Gastroesophageal sphincter (tissue), 4 donors: ENCODE measurements at regions not wholly inside any gene's neighbourhood (a gene's known extent, or its start where the extent isn't known, plus 50 kb on each side); places are given as distances from the start of the nearest gene placed in this dataset.

Experiments
- ATAC-seq: fragments of 150-250 bp; one replicate; pipeline ENCODE4 v1.9.1; 2016; ENCODE audit warnings: mild to moderate bottlenecking, moderate library complexity
- H3K27ac ChIP-seq, 4 donors: fragments of 200-600 bp; sonication (generic) in 3 of 4; 1 replicate in 3 of 4; 2 replicates in 1 of 4; pipeline ENCODE4 v1.5.1; 2016 to 2019
- H3K27me3 ChIP-seq: fragments of 200-600 bp; sonication (generic); one replicate; pipeline ENCODE4 v1.5.1; 2019
- H3K36me3 ChIP-seq, 2 donors: fragments of 200-600 bp; sonication (generic); one replicate each; pipeline ENCODE4 v1.5.1; 2019; ENCODE audit warnings: control low read depth in 1 of 2
- H3K4me1 ChIP-seq, 3 donors: fragments of 200-600 bp; sonication (generic); 1 replicate in 2 of 3; 2 replicates in 1 of 3; pipeline ENCODE4 v1.5.1; 2016 to 2019; ENCODE audit warnings: control low read depth in 2 of 3
- H3K4me3 ChIP-seq, 2 donors: fragments of 200-600 bp; sonication (generic); one replicate each; pipeline ENCODE4 v1.5.1; 2019; ENCODE audit warnings: mild to moderate bottlenecking in 1 of 2, moderate library complexity in 1 of 2
- H3K9me3 ChIP-seq, 3 donors: fragments of 200-600 bp; sonication (generic); one replicate each; pipeline ENCODE4 v1.5.1; 2017 to 2019; ENCODE audit warnings: control low read depth in 2 of 3
- EP300 ChIP-seq: sonication (generic); formaldehyde crosslinking; IDR thresholded peaks from one replicate; pipeline ENCODE4 v1.6.1; 2017; ENCODE audit warnings: antibody characterized with exemption, mild to moderate bottlenecking
- POLR2A ChIP-seq, 2 donors: fragments of 450-650 bp; IDR thresholded peaks; one replicate each; pipeline ENCODE4 v1.6.1; 2017; ENCODE audit warnings: antibody characterized with exemption in 2 of 2, mild to moderate bottlenecking in 2 of 2, moderate library complexity in 1 of 2
- POLR2AphosphoS5 ChIP-seq: sonication (generic); formaldehyde crosslinking; IDR thresholded peaks from one replicate; pipeline ENCODE4 v1.6.1; 2017; ENCODE audit warnings: antibody characterized with exemption
- WGBS, 2 donors: methylation state at CpG; one replicate each; pipeline ENCODE4 v1.1.5; 2018; ENCODE audit warnings: low coverage in 1 of 2; 5-methylcytosine and 5-hydroxymethylcytosine counted together
- small RNA-seq, 4 donors: library from RNA; depleted of rRNA; stranded (forward); fragments of <200 nt; gene quantifications; one replicate each; pipeline ENCODE3, GENCODE V24; 2016
- TF ChIP-seq, protein P1 (sequence below), 4 experiments: fragments of 200-600 bp in 2 of 4; fragments of 450-650 bp in 2 of 4; sonication (generic) in 1 of 4; IDR thresholded peaks; one replicate each; pipeline ENCODE4 v1.5.1; 2017 to 2019; ENCODE audit warnings: antibody characterized with exemption in 4 of 4, mild to moderate bottlenecking in 2 of 4, moderate library complexity in 2 of 4

DNA sequence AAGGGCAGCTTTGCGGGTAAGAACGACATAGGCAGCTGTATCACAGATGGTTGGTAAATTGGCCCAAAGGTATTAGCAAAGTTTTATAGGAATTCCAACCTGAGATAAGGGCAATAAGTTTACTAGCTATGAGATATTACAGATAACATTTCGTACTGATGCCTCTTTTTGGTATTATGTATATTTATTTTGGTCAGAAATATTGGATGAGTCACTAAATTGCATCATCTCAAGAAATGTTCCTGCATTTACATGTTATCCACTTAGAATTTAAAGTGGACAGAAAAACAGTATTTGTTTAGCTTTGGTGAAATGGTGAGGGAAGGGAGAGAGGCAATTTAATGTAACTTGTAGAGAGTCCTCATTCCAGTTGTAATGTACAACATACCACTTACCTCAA, 65.1 kb upstream of the PZP start:
- Histone ChIP-seq H3K9me3 (no peaks in the 10 kb centered on the region), H3K27me3 (no peaks in the 10 kb centered on the region), H3K4me3 (no peak overlapping the region), H3K36me3 (no peaks in the 10 kb centered on the region), H3K4me1 (no peaks in the 10 kb centered on the region), H3K27ac (no peak overlapping the region)
- TF ChIP-seq POLR2AphosphoS5: no peak
- no peak for TF ChIP-seq POLR2A (IDR thresholded peaks at IDR 0.05)
- TF ChIP-seq EP300: no peak
- TF ChIP-seq, protein P1, sequence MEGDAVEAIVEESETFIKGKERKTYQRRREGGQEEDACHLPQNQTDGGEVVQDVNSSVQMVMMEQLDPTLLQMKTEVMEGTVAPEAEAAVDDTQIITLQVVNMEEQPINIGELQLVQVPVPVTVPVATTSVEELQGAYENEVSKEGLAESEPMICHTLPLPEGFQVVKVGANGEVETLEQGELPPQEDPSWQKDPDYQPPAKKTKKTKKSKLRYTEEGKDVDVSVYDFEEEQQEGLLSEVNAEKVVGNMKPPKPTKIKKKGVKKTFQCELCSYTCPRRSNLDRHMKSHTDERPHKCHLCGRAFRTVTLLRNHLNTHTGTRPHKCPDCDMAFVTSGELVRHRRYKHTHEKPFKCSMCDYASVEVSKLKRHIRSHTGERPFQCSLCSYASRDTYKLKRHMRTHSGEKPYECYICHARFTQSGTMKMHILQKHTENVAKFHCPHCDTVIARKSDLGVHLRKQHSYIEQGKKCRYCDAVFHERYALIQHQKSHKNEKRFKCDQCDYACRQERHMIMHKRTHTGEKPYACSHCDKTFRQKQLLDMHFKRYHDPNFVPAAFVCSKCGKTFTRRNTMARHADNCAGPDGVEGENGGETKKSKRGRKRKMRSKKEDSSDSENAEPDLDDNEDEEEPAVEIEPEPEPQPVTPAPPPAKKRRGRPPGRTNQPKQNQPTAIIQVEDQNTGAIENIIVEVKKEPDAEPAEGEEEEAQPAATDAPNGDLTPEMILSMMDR (IDR thresholded peaks at IDR 0.05): no peak
- 67 to 84% methylated on average over 3 of the region's 3 CpGs for WGBS, 2 donors
- no peak for ATAC-seq

GRCh38 chr12:9271875-9272274, 63.7 kb upstream of the PZP start:
- Histone ChIP-seq H3K4me3 (no peak overlapping the region), H3K4me1 (no peaks in the 10 kb centered on the region), H3K36me3 (no peaks in the 10 kb centered on the region), H3K27ac (no peak overlapping the region), H3K9me3 (no peaks in the 10 kb centered on the region), H3K27me3 (no peaks in the 10 kb centered on the region)
- no peak for ATAC-seq
- TF ChIP-seq EP300 (no peak), POLR2A (IDR thresholded peaks at IDR 0.05) (no peak), POLR2AphosphoS5 (no peak)
- TF ChIP-seq, protein P1 (IDR thresholded peaks at IDR 0.05): no peak
- 57 to 83% methylated on average over 1 of the region's 1 CpG for WGBS, 2 donors

- no peak for TF ChIP-seq POLR2A (IDR thresholded peaks at IDR 0.05)
- no peak for TF ChIP-seq POLR2AphosphoS5
- no peak for TF ChIP-seq EP300
- TF ChIP-seq, protein P1 (IDR thresholded peaks at IDR 0.05): no peak
- no peak overlapping the region for H3K4me3 ChIP-seq
- peaks cover 0 to 4% (median 0%) of the 10 kb centered on the region in 3 donors for H3K9me3 ChIP-seq
- H3K27me3 ChIP-seq: no peaks in the 10 kb centered on the region
- H3K4me1 ChIP-seq: no peaks in the 10 kb centered on the region
- ATAC-seq: no peak
- 35 to 57% methylated on average over 1 of the region's 1 CpG for WGBS, 2 donors
- no peak overlapping the region for H3K27ac ChIP-seq
- no peaks in the 10 kb centered on the region for H3K36me3 ChIP-seq
Measured at GRCh38 chr12:9264546-9264945, 56.4 kb upstream of the PZP start.

DNA sequence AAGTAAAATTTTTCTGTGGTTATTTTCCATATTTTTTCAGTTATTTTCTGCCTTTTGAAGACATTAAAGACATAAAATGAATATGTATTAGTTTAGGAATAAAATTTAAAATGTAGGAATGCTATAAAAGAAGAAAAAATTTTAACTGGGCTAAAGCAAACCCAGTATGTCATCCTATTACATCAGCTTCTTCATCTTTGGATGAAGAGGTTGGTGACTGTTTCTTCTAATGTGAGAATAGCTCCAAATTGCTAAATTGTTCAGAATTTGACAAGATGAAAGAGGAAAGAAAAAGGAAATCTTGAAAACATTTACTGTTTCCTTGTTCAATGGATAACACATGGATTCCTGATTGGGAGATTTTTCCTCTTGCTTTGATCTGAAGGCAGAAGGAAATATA, 52.7 kb upstream of the PZP start:
- H3K27me3 ChIP-seq: no peaks in the 10 kb centered on the region
- no peaks in the 10 kb centered on the region for H3K36me3 ChIP-seq
- peaks cover 0 to 4% (median 0%) of the 10 kb centered on the region in 3 donors for H3K9me3 ChIP-seq
- TF ChIP-seq EP300 (no peak), POLR2AphosphoS5 (no peak), POLR2A (IDR thresholded peaks at IDR 0.05) (no peak)
- TF ChIP-seq, protein P1 (IDR thresholded peaks at IDR 0.05): no peak
- H3K27ac ChIP-seq: no peak overlapping the region
- peaks cover 0 to 10% (median 6%) of the 10 kb centered on the region in 3 donors for H3K4me1 ChIP-seq
- H3K4me3 ChIP-seq: no peak overlapping the region
- no peak for ATAC-seq

DNA sequence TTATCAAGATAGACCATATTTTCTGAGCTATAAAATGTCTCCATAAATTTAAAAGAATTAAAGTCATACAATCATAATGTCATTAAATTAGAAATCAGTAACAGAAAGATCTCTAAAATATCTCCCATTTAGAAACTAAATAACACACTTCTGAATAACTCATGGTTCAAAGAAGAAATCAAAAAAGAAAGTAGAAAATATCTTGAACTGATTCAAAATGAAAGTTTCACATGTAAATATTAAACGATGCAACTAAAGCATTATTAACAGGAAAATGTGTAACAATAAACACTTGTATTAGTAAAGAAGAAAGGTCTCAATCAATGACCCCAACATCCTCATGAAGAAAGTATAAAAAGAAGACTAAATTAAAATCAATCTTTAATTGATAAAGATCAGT, 50.5 kb upstream of the PZP start:
- no peak for ATAC-seq
- WGBS, 2 donors: 89 to 94% methylated on average over 1 of the region's 1 CpG

More for the DNA sequence above, 50.5 kb upstream of the PZP start:
- Histone ChIP-seq H3K9me3 (peaks cover 0 to 4% (median 0%) of the 10 kb centered on the region in 3 donors), H3K4me3 (no peak overlapping the region), H3K4me1 (peaks cover 0 to 14% (median 6%) of the 10 kb centered on the region in 3 donors), H3K36me3 (no peaks in the 10 kb centered on the region), H3K27ac (no peak overlapping the region), H3K27me3 (no peaks in the 10 kb centered on the region)
- TF ChIP-seq, protein P1 (IDR thresholded peaks at IDR 0.05): no peak
- TF ChIP-seq POLR2AphosphoS5: no peak
- no peak for TF ChIP-seq EP300
- no peak for TF ChIP-seq POLR2A (IDR thresholded peaks at IDR 0.05)

Small RNA genes in the stretch of these regions (small RNA-seq; reads per million reads assigned to genes)
- gene RF00072: 0 reads per million in 4 donors
